ENCODE measurements at regions not wholly inside any gene's neighbourhood (a gene's known extent, or its start where the extent isn't known, plus 50 kb on each side); places are given as distances from the start of the nearest gene placed in this dataset.

GRCh38 chr18:61199171-61199848 lies 133.9 kb upstream of the CDH20 start:
- no peak for TF ChIP-seq MAFK (IDR thresholded peaks at IDR 0.05; ENCODE audit: low read depth, low read length)
- TF ChIP-seq CTCF (conservative IDR thresholded peaks at IDR 0.05; ENCODE audit: low read depth, low read length): no peak
- no peak for TF ChIP-seq NFE2L2 (IDR thresholded peaks at IDR 0.05; ENCODE audit: low read depth, low read length)
- TF ChIP-seq MAZ (IDR thresholded peaks at IDR 0.05; ENCODE audit: borderline replicate concordance, low read depth, low read length): no peak
- TF ChIP-seq BHLHE40 (IDR thresholded peaks at IDR 0.05; ENCODE audit: low read depth, low read length): no peak
- no peak for TF ChIP-seq SMC3 (IDR thresholded peaks at IDR 0.05; ENCODE audit: low read depth, low read length)
- no peak for TF ChIP-seq USF2 (IDR thresholded peaks at IDR 0.05; ENCODE audit: low read depth, low read length)
- no peak for TF ChIP-seq POLR2A (IDR thresholded peaks at IDR 0.05; ENCODE audit: low read depth, low read length)
- TF ChIP-seq RAD21 (IDR thresholded peaks at IDR 0.05; ENCODE audit: low read length): no peak
- TF ChIP-seq MXI1 (IDR thresholded peaks at IDR 0.05; ENCODE audit: borderline replicate concordance, low read depth, low read length): no peak
- no peak for TF ChIP-seq ELK1 (IDR thresholded peaks at IDR 0.05; ENCODE audit: borderline replicate concordance, low read depth, low read length)
- no peak for TF ChIP-seq CEBPB (IDR thresholded peaks at IDR 0.05; ENCODE audit: low read depth, low read length)
- no peak for TF ChIP-seq RFX5 (IDR thresholded peaks at IDR 0.05; ENCODE audit: low read depth, low read length)
- H3K4ac ChIP-seq (ENCODE audit: low read depth, low read length): no peak overlapping the region
- no peaks in the 10 kb centered on the region for H3K4me1 ChIP-seq (ENCODE audit: control insufficient read depth, insufficient read depth, low read length)
- no peak overlapping the region for H3K4me3 ChIP-seq (ENCODE audit: insufficient read depth, low read depth, low read length)
- no peak overlapping the region for H3K23ac ChIP-seq (ENCODE audit: low read depth, low read length)
- no peak overlapping the region for H2BK20ac ChIP-seq (ENCODE audit: low read depth, low read length)
- WGBS, 2 experiments (ENCODE audit: extremely low coverage in 2 of 2, insufficient read length in 1 of 2): no CpG with 5 or more reads among the region's 3 CpGs
- H3K9me3 ChIP-seq (ENCODE audit: control insufficient read depth, insufficient read depth, low read length): no peaks in the 10 kb centered on the region
- no peak overlapping the region for H3K18ac ChIP-seq (ENCODE audit: low read depth, low read length)
- no TSS peak for BruUV-seq (replicated peaks)
- POLR2A ChIA-PET (ENCODE audit: unreplicated experiment): no interaction called here
- no peak overlapping the region for H2AFZ ChIP-seq (replicated peaks; ENCODE audit: low read length, poor library complexity)
- H3K4me2 ChIP-seq (ENCODE audit: low read depth, low read length): no peak overlapping the region
- no peaks in the 10 kb centered on the region for H3K36me3 ChIP-seq (ENCODE audit: control insufficient read depth, insufficient read depth, low read length)
- no peaks in the 10 kb centered on the region for H3K9me1 ChIP-seq (ENCODE audit: insufficient read depth, low read length)
- DNase-seq: no peak
- H3K27ac ChIP-seq (ENCODE audit: insufficient read depth, low read length): no peak overlapping the region
- H4K8ac ChIP-seq (ENCODE audit: low read depth in 2 of 2, low read length in 2 of 2): no peak overlapping the region
- H3K9ac ChIP-seq (ENCODE audit: low read depth, low read length): no peak overlapping the region
- dilution Hi-C loops (cut with HindIII; ENCODE audit: low sequenced_read_pairs, unreplicated experiment) (no loop called here), intact Hi-C loops (cut with micrococcal nuclease) (no loop called here), in situ Hi-C loops (cut with MboI; ENCODE audit: low sequenced_read_pairs) (no loop called here)
- no peaks in the 10 kb centered on the region for H3K79me1 ChIP-seq (ENCODE audit: low read depth in 1 of 2, low read length in 2 of 2)
- no peak overlapping the region for H2BK15ac ChIP-seq (ENCODE audit: low read depth, low read length)
- no peak overlapping the region for H4K5ac ChIP-seq (ENCODE audit: low read depth, low read length)
- no peaks in the 10 kb centered on the region for H3K27me3 ChIP-seq (ENCODE audit: control insufficient read depth, insufficient read depth, low read length)
- no peak overlapping the region for H3K14ac ChIP-seq (replicated peaks; ENCODE audit: low read depth, low read length)
- no peak overlapping the region for H2AK9ac ChIP-seq (replicated peaks; ENCODE audit: low read depth, low read length, poor library complexity)
- H2BK5ac ChIP-seq (ENCODE audit: low read depth, low read length, poor library complexity, severe bottlenecking): no peak overlapping the region
- no peak for ATAC-seq (ENCODE audit: low read depth)
- no peak overlapping the region for H2BK120ac ChIP-seq (ENCODE audit: low read depth, low read length)
- CTCF ChIA-PET: no interaction called here
- no peaks in the 10 kb centered on the region for H4K20me1 ChIP-seq (ENCODE audit: insufficient read depth, low read length)
- no peak overlapping the region for H2AK5ac ChIP-seq (ENCODE audit: low read depth, low read length)
- H3K56ac ChIP-seq (ENCODE audit: extremely low read depth, insufficient read depth, low read length): no peak overlapping the region
- no peak overlapping the region for H4K91ac ChIP-seq (ENCODE audit: insufficient read depth, low read depth, low read length)

All from IMR-90 (cell line).